Left lung (tissue), 4 donors: ENCODE measurements at regions not wholly inside any gene's neighbourhood (a gene's known extent, or its start where the extent isn't known, plus 50 kb on each side); places are given as distances from the start of the nearest gene placed in this dataset.

Source experiments
- ATAC-seq: fragments of 200-7000 bp; cut with Tn5 transposase; one replicate; pipeline ENCODE4 v1.9.1; 2020; ENCODE audit warnings: moderate library complexity
- DNase-seq, 4 donors: peaks; one replicate each; pipeline ENCODE4 v3.0.0-alpha.2; 2013 to 2020
- H3K27ac ChIP-seq, 2 donors: fragments of 200-600 bp; sonication (generic) in 1 of 2; one replicate each; pipeline versions ENCODE4 v1.5.0 to v1.8.0; 2020 to 2021
- H3K27me3 ChIP-seq, 2 donors: fragments of 200-600 bp; sonication (generic) in 1 of 2; one replicate each; pipeline versions ENCODE4 v1.5.0 to v1.8.0; 2020 to 2021
- H3K36me3 ChIP-seq, 2 donors: fragments of 200-600 bp; sonication (generic) in 1 of 2; one replicate each; pipeline versions ENCODE4 v1.5.0 to v1.8.0; 2020 to 2021
- H3K4me1 ChIP-seq, 2 donors: fragments of 200-600 bp; one replicate each; pipeline ENCODE4 v1.8.0; 2021
- H3K4me3 ChIP-seq, 2 donors: fragments of 200-600 bp; sonication (generic) in 1 of 2; one replicate each; pipeline versions ENCODE4 v1.5.0 to v1.8.0; 2020 to 2021; ENCODE audit warnings: mild to moderate bottlenecking in 1 of 2
- H3K9me3 ChIP-seq, 2 donors: fragments of 200-600 bp; sonication (generic) in 1 of 2; one replicate each; pipeline versions ENCODE4 v1.5.0 to v1.8.0; 2020 to 2021
- intact Hi-C, 2 donors: fragments of 100-400 bp; cut with DNase I; formaldehyde crosslinking; loops; one replicate each; pipeline versions ENCODE4 v1.11.2 to v1.14.2; 2022
- TF ChIP-seq, protein P1 (sequence below), 2 donors: fragments of 200-600 bp; sonication (generic) in 1 of 2; IDR thresholded peaks; one replicate each; pipeline versions ENCODE4 v1.5.0 to v1.8.0; 2021; ENCODE audit warnings: antibody characterized with exemption in 2 of 2
- donor health status: DM: no; HTN: yes; CAD: no.
- donor health status: DM: no; HTN: no; CAD: no.

DNA sequence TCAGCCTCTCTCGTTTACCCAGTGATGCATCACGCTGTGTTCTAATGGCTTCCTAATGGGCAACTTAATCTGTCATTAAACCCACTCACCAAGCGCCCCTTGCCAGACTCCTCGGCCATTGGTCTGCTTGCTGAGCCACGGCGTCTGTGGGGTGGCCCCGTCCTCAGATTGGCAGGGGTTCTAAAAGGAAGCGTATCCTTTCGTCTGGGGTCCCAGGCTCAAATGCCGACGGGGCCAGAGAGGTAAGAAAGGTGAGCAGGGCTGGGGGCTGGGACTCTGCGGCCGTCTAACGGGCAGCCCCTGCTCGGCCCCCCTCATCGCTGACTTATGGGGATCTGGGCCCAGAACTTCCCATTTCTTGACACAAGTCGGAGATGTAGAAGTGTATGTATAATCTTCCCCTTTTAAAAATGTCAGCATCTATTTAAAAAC, 315.1 kb upstream of the PROK2 start:
- no peaks in the 10 kb centered on the region for H3K36me3 ChIP-seq
- ATAC-seq: peak; percentile 41
- H3K27ac ChIP-seq: peak overlapping the region; percentile 46 to 94

DNA sequence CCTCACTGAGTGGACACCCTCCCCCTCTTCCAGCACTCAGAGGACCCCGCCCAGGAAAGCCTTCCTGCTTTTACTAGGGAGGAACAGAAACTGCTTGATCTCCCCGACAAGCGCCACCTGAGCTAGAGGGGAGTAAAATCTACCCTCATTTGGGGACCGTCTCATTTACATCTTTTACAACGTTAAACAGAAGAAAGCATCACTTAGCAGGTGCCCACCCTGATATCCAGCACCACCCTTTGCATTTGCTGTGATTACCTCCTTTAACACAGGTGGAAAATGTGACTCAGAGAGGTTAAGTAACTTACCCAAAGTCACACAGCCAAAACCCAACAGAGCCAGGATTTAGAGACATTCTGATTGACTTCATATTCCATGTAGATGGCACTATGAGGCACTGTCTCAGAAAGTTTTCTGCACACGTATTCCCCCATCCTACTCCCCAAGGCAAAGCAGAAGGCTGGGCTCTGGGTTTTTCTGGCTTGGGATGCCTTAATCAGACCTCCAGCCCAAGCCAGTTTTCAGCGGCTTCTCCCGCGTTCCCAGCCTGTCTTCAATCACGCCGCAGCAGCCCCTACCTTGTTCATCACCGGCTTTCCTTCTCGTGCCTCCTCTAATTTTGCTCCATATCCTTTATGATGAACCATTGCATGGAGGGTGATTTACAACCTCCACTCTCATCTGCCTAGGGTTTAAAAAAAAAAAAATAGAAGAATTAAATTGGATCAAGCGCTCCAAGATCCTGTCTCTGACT, 314.6 kb upstream of the PROK2 start:
- ATAC-seq (no peak), DNase-seq (no peak)
- Histone ChIP-seq H3K4me3 (no peak overlapping the region), H3K27me3 (peaks cover 0 to 15% of the 10 kb centered on the region in 2 donors), H3K4me1 (peaks cover 7 to 38% of the 10 kb centered on the region in 2 donors), H3K27ac (peak overlapping the region in 1 of 2 donors; percentile 94), H3K9me3 (no peaks in the 10 kb centered on the region), H3K36me3 (no peaks in the 10 kb centered on the region)
- TF ChIP-seq, protein P1, sequence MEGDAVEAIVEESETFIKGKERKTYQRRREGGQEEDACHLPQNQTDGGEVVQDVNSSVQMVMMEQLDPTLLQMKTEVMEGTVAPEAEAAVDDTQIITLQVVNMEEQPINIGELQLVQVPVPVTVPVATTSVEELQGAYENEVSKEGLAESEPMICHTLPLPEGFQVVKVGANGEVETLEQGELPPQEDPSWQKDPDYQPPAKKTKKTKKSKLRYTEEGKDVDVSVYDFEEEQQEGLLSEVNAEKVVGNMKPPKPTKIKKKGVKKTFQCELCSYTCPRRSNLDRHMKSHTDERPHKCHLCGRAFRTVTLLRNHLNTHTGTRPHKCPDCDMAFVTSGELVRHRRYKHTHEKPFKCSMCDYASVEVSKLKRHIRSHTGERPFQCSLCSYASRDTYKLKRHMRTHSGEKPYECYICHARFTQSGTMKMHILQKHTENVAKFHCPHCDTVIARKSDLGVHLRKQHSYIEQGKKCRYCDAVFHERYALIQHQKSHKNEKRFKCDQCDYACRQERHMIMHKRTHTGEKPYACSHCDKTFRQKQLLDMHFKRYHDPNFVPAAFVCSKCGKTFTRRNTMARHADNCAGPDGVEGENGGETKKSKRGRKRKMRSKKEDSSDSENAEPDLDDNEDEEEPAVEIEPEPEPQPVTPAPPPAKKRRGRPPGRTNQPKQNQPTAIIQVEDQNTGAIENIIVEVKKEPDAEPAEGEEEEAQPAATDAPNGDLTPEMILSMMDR (IDR thresholded peaks at IDR 0.05): no peak
- intact Hi-C loops: no loop called here

More for the DNA sequence above, 315.1 kb upstream of the PROK2 start:
- peak in 1 of 4 donors; percentile 80 for DNase-seq
- TF ChIP-seq, protein P1 (IDR thresholded peaks at IDR 0.05): no peak
- H3K9me3 ChIP-seq: no peaks in the 10 kb centered on the region
- peaks cover 0 to 15% of the 10 kb centered on the region in 2 donors for H3K27me3 ChIP-seq
- intact Hi-C loops: no loop called here
- H3K4me1 ChIP-seq: peaks cover 7 to 38% of the 10 kb centered on the region in 2 donors
- peak overlapping the region; percentile 1 to 27 for H3K4me3 ChIP-seq

DNA sequence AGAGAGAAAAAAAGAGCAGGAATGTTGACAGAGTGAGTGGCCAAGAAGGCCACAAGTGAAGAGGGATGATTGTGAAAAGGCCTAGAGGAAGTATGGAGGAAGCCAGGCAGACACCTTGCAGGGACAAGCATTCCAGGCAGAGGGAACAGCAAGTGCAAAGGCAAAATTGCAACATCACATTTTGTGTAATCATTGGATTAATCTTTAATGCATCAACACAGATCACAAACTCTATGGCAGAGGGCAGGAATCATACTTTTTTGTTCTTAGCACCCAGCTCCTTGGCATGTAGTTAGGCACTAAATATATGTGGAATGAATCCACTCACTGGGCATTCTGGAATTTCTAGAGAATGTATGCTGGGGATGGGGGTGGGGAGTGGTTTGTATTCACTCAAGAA, 312.1 kb upstream of the PROK2 start:
- no peak for DNase-seq
- H3K9me3 ChIP-seq: no peaks in the 10 kb centered on the region
- H3K36me3 ChIP-seq: no peaks in the 10 kb centered on the region
- H3K4me1 ChIP-seq: peaks cover 7 to 27% of the 10 kb centered on the region in 2 donors
- no peak overlapping the region for H3K4me3 ChIP-seq
- H3K27me3 ChIP-seq: peaks cover 0 to 11% of the 10 kb centered on the region in 2 donors
- intact Hi-C loops: no loop called here
- ATAC-seq: no peak
- TF ChIP-seq, protein P1 (IDR thresholded peaks at IDR 0.05): no peak
- no peak overlapping the region for H3K27ac ChIP-seq

DNA sequence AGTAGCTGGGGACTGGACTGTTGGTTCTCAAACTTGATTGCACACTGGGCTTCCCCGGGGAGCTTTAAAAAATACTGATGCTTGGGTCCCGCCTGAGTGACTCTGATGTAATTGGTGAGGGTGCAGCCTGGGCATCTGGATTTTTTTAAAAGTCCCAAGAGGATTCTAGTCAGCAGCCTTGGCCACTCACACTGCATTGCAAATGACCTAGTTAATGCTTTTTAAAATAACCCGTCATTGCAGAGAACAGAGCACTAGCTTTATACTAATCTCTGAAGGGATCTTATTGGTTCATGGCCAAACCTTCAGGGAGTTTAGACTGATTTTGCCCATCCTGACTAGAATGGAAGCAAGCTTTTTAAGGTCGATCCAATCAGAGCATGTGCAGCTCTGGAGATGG, 310.6 kb upstream of the PROK2 start:
- H3K9me3 ChIP-seq: no peaks in the 10 kb centered on the region

DNA sequence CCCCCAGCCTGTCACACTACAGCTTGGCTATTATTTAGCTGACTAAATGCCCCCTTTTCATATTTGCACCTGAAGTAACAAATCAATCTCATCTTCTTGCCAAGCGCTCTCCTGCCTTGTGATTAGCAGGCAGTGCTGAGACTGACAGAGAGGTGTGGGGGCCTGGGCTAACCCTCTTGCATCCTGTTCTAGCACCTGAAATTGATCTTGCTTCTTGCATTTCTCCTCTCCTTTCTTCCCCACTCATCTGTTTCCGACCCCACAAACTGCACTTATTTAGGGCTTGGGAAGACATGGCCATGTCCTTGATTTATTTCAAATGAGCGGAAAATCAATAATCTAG, 309.0 kb upstream of the PROK2 start:
- Histone ChIP-seq H3K27ac (no peak overlapping the region), H3K27me3 (no peaks in the 10 kb centered on the region), H3K36me3 (no peaks in the 10 kb centered on the region), H3K9me3 (no peaks in the 10 kb centered on the region), H3K4me1 (no peaks in the 10 kb centered on the region), H3K4me3 (no peak overlapping the region)
- no peak for ATAC-seq
- intact Hi-C loops: no loop called here
- no peak for DNase-seq
- TF ChIP-seq, protein P1 (IDR thresholded peaks at IDR 0.05): no peak

More for the DNA sequence above, 310.6 kb upstream of the PROK2 start:
- DNase-seq (no peak), ATAC-seq (no peak)
- peaks cover 0 to 12% of the 10 kb centered on the region in 2 donors for H3K4me1 ChIP-seq
- H3K27me3 ChIP-seq: peaks cover 0 to 11% of the 10 kb centered on the region in 2 donors
- H3K36me3 ChIP-seq: no peaks in the 10 kb centered on the region
- no peak overlapping the region for H3K4me3 ChIP-seq
- intact Hi-C loops: no loop called here
- no peak overlapping the region for H3K27ac ChIP-seq
- TF ChIP-seq, protein P1 (IDR thresholded peaks at IDR 0.05): no peak
